ENCODE measurements at regions not wholly inside any gene's neighbourhood (a gene's known extent, or its start where the extent isn't known, plus 50 kb on each side); places are given as distances from the start of the nearest gene placed in this dataset.

DNA sequence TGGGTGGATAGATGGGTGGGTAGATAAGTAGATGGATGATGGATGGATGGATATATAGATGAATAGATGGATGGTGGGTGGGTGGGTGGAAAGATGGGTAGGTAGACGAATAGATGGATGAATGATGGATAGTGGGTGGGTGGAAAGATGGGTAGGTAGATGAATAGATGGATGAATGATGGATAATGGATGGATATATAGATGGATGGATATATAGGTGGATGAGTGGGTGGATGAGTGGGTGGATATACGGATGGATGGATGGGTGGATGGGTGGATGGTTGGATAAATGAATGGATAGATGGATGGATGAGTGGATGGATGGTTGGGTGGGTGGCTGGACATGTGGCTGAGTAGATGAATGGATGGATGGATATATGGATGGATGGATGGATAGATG, 53.1 kb upstream of the THY1 start:
- WGBS, 2 experiments (ENCODE audit: low coverage in 1 of 2, low lambda C conversion rate in 2 of 2, missing lambda C conversion rate in 2 of 2): 34 to 42% methylated on average over 2 of the region's 2 CpGs
- Histone ChIP-seq H3K27me3 (replicated peaks; ENCODE audit: insufficient read depth) (no peaks in the 10 kb centered on the region), H3F3A (ENCODE audit: insufficient read depth) (peaks cover 26% of the 10 kb centered on the region), H3K79me2 (ENCODE audit: insufficient read depth) (no peaks in the 10 kb centered on the region), H3K9me2 (ENCODE audit: insufficient read depth) (no peaks in the 10 kb centered on the region), H2AFZ (no peak overlapping the region), H3K27ac (no peak overlapping the region), H4K20me1 (ENCODE audit: insufficient read depth) (no peaks in the 10 kb centered on the region), H3K9me3 (ENCODE audit: low read depth) (no peaks in the 10 kb centered on the region), H3K4me3 (no peak overlapping the region), H3K4me1 (ENCODE audit: insufficient read depth) (peaks cover 29% of the 10 kb centered on the region), H3K9ac (no peak overlapping the region), H3K4me2 (ENCODE audit: unreplicated experiment) (no peak overlapping the region), H3K36me3 (ENCODE audit: low read depth) (no peaks in the 10 kb centered on the region)
- DNase-seq: no peak
- TF ChIP-seq EZH2 (IDR thresholded peaks at IDR 0.05; ENCODE audit: insufficient read depth, poor library complexity, severe bottlenecking) (no peak), EZH2phosphoT487 (IDR thresholded peaks at IDR 0.05; ENCODE audit: insufficient read depth, low read depth) (no peak)
- in situ Hi-C loops (cut with MboI): loop anchor here (10.0 to 25.0 kb wide), 2 partner anchors 121 to 636 kb away; no protein-coding TSS in a partner anchor

DNA sequence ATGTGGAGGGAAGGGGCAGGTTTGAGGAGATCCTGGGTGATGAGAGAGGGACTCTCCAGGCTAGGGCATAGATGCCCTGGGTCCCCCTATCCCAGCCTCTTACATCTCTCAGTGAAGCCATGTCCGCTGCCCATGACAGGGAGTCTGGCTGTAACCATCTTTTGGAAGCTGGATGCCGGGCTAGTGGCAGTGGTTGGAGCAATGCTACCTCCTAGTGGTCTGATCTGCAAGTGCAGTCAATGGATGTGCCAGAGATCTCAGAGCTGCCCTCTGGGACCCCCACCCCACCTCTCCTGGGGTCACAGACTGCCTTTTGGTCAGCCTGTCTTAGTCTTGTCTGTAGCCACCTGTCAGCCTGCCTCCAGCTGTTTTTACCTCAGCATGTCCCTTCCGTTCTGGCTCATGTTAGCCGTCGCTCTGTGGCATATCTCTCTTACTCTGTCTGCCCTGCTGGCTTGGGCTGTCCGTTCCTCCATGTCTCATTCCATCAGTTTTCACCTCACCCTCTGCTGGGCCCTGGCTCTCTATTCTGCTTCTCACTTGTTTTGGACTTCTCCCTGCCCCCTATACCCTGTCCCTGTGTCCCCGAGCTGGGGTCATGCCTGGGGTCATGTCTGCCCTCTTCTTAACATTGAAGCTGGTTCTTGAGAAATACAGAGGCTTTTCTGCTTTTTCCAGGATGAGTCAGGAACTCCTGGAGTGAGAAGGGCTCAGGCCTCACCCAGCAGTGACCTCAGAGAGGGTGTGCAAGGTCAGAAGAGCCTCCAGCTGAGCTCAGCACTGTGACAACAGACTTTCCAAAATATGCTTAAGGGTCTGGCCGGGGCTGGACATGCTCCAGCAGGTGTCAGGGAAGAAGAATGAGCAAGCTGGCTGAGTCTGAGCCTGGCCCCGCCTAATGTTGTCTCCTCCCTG, 52.0 kb upstream of the THY1 start:
- 10 to 17% methylated on average over 9 of the region's 9 CpGs for WGBS, 2 experiments (ENCODE audit: low coverage in 1 of 2, low lambda C conversion rate in 2 of 2, missing lambda C conversion rate in 2 of 2)
- Histone ChIP-seq H3K9ac (peak overlapping the region; percentile 50), H2AFZ (no peak overlapping the region), H3K36me3 (ENCODE audit: low read depth) (no peaks in the 10 kb centered on the region), H3K9me3 (ENCODE audit: low read depth) (no peaks in the 10 kb centered on the region), H3K9me2 (ENCODE audit: insufficient read depth) (no peaks in the 10 kb centered on the region), H3K4me1 (ENCODE audit: insufficient read depth) (peaks cover 31% of the 10 kb centered on the region), H3F3A (ENCODE audit: insufficient read depth) (peaks cover 22% of the 10 kb centered on the region; the same call in 1 of the 2 replicates), H3K27ac (peak overlapping the region; percentile 64), H3K27me3 (replicated peaks; ENCODE audit: insufficient read depth) (no peaks in the 10 kb centered on the region), H3K4me2 (ENCODE audit: unreplicated experiment) (peak overlapping the region; percentile 34), H4K20me1 (ENCODE audit: insufficient read depth) (no peaks in the 10 kb centered on the region), H3K79me2 (ENCODE audit: insufficient read depth) (no peaks in the 10 kb centered on the region), H3K4me3 (peak overlapping the region; percentile 15; the same call in 1 of the 2 replicates)
- peak; percentile 86 for DNase-seq
- no peak for TF ChIP-seq EZH2phosphoT487 (IDR thresholded peaks at IDR 0.05; ENCODE audit: insufficient read depth, low read depth)
- no peak for TF ChIP-seq EZH2 (IDR thresholded peaks at IDR 0.05; ENCODE audit: insufficient read depth, poor library complexity, severe bottlenecking)
- in situ Hi-C loops (cut with MboI): loop anchor here (10.0 to 25.0 kb wide), 2 partner anchors 120 to 637 kb away; no protein-coding TSS in a partner anchor

DNA sequence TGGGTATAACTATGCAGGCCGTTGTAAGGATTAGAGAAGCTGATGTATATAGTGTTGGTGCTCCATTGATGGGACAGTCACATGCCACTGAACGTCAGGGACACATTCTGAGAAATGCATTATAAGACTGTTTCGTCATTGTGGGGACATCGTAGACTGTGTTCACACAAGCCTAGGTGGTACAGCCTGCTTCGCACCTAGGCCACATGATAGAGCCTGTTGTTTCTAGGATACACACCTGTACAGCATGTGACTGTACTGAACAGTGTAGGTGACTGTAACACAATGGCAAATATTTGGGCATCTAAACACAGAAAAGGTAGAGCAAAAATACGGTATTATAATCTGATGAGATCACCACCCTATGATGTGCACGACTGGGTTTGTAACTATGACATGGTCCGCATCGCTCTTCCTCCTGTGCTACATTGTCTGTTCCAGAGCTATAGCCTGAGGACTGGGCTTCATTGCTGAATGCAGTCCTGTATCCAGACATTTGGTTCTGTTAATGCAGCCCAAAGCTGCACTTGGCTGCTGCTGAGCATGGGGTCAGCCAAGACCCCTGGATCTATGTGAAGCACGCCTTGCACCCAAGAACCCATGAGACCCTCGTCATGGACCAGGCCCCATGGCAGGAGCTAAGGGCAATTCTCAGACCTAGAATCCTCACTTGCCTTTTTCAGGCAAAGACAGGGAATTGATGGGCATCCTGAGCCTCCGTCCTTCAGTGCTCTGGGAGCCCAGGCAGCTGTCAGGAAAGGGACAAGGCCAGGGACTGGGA, 51.1 kb upstream of the THY1 start:
- in situ Hi-C loops (cut with MboI): loop anchor here (10.0 kb wide), 1 partner anchor 119 kb away; no protein-coding TSS in a partner anchor
- Histone ChIP-seq H3K4me1 (ENCODE audit: insufficient read depth) (peaks cover 31% of the 10 kb centered on the region), H3K9ac (no peak overlapping the region), H3K9me3 (ENCODE audit: low read depth) (no peaks in the 10 kb centered on the region), H4K20me1 (ENCODE audit: insufficient read depth) (no peaks in the 10 kb centered on the region), H3F3A (ENCODE audit: insufficient read depth) (peaks cover 27% of the 10 kb centered on the region; the same call in 1 of the 2 replicates), H3K4me2 (ENCODE audit: unreplicated experiment) (no peak overlapping the region), H3K9me2 (ENCODE audit: insufficient read depth) (no peaks in the 10 kb centered on the region), H3K27me3 (replicated peaks; ENCODE audit: insufficient read depth) (no peaks in the 10 kb centered on the region), H3K79me2 (ENCODE audit: insufficient read depth) (no peaks in the 10 kb centered on the region), H3K36me3 (ENCODE audit: low read depth) (no peaks in the 10 kb centered on the region), H2AFZ (no peak overlapping the region), H3K4me3 (no peak overlapping the region), H3K27ac (no peak overlapping the region)
- WGBS, 2 experiments (ENCODE audit: low coverage in 1 of 2, low lambda C conversion rate in 2 of 2, missing lambda C conversion rate in 2 of 2): 88 to 89% methylated on average over 12 of the region's 12 CpGs
- no peak for DNase-seq
- TF ChIP-seq EZH2phosphoT487 (IDR thresholded peaks at IDR 0.05; ENCODE audit: insufficient read depth, low read depth): no peak
- TF ChIP-seq EZH2 (IDR thresholded peaks at IDR 0.05; ENCODE audit: insufficient read depth, poor library complexity, severe bottlenecking): no peak

DNA sequence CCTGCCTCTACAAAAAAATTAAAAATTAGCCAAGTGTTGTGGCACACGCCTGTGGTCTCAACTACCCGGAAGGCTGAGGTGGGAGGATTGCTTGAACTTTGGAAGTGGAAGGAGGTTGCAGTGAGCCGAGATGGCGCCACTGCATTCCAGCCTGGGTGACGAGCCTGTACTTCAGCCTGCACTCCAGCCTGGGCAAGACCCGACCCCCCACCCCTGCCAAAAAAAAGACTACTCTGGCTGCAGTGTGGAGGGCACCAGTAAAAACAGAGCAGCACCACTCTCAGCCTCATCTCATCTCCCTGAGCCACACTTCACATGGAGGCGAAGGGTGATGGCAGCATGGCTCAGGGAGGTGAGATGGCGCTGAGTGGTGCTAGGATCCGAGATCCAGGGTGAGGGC, 50.3 kb upstream of the THY1 start:
- WGBS, 2 experiments (ENCODE audit: low coverage in 1 of 2, low lambda C conversion rate in 2 of 2, missing lambda C conversion rate in 2 of 2): 94 to 97% methylated on average over 9 of the region's 9 CpGs
- no peak for TF ChIP-seq EZH2 (IDR thresholded peaks at IDR 0.05; ENCODE audit: insufficient read depth, poor library complexity, severe bottlenecking)
- TF ChIP-seq EZH2phosphoT487 (IDR thresholded peaks at IDR 0.05; ENCODE audit: insufficient read depth, low read depth): no peak
- Histone ChIP-seq H3K9ac (no peak overlapping the region), H3K9me3 (ENCODE audit: low read depth) (no peaks in the 10 kb centered on the region), H3K27me3 (replicated peaks; ENCODE audit: insufficient read depth) (no peaks in the 10 kb centered on the region), H3K4me3 (no peak overlapping the region), H3K4me1 (ENCODE audit: insufficient read depth) (peaks cover 31% of the 10 kb centered on the region), H3K4me2 (ENCODE audit: unreplicated experiment) (no peak overlapping the region), H3F3A (ENCODE audit: insufficient read depth) (peaks cover 27% of the 10 kb centered on the region; the same call in 1 of the 2 replicates), H3K27ac (no peak overlapping the region), H3K79me2 (ENCODE audit: insufficient read depth) (no peaks in the 10 kb centered on the region), H3K9me2 (ENCODE audit: insufficient read depth) (no peaks in the 10 kb centered on the region), H3K36me3 (ENCODE audit: low read depth) (no peaks in the 10 kb centered on the region), H2AFZ (no peak overlapping the region), H4K20me1 (ENCODE audit: insufficient read depth) (no peaks in the 10 kb centered on the region)
- in situ Hi-C loops (cut with MboI): loop anchor here (10.0 kb wide), 1 partner anchor 118 kb away; no protein-coding TSS in a partner anchor
- DNase-seq: no peak
